ENCODE measurements at regions not wholly inside any gene's neighbourhood (a gene's known extent, or its start where the extent isn't known, plus 50 kb on each side); places are given as distances from the start of the nearest gene placed in this dataset.

DNA sequence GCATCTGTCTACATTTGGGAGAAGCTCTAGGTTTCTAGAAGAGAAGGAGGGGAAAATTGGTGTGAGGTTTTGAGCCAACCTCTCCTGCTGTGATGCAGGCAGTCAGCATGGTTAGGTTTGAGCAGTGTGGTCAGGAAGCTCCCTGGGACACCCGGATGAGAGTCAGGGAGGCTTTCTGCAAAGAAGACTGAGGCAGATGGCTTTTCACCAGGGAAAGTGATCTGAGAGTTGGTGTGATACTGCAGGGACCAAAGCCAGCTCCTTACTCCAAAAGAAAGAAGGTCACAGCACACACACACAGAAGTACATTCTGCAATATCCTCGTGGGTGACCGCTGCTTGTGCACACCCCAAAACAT is 75.8 kb upstream of the BCL11A start:
- Histone ChIP-seq H3K36me3 (ENCODE audit: control insufficient read depth in 2 of 3, insufficient read depth in 3 of 3, low read length in 3 of 3) (no peaks in the 10 kb centered on the region), H3K9ac (ENCODE audit: low read length in 3 of 3) (no peak overlapping the region), H3K27ac (ENCODE audit: low read depth in 2 of 2, low read length in 2 of 2) (no peak overlapping the region), H3K4me3 (ENCODE audit: low read length in 3 of 3) (no peak overlapping the region), H3K9me3 (ENCODE audit: control insufficient read depth in 2 of 3, insufficient read depth in 1 of 3, low read length in 3 of 3) (no peaks in the 10 kb centered on the region), H3K4me1 (ENCODE audit: control insufficient read depth in 2 of 3, insufficient read depth in 2 of 3, low read depth in 1 of 3, low read length in 3 of 3) (no peaks in the 10 kb centered on the region), H3K27me3 (ENCODE audit: control insufficient read depth, insufficient read depth, low read length) (no peaks in the 10 kb centered on the region)
- DNase-seq (no peak), FAIRE-seq (no peak)
- TF ChIP-seq, protein P1, sequence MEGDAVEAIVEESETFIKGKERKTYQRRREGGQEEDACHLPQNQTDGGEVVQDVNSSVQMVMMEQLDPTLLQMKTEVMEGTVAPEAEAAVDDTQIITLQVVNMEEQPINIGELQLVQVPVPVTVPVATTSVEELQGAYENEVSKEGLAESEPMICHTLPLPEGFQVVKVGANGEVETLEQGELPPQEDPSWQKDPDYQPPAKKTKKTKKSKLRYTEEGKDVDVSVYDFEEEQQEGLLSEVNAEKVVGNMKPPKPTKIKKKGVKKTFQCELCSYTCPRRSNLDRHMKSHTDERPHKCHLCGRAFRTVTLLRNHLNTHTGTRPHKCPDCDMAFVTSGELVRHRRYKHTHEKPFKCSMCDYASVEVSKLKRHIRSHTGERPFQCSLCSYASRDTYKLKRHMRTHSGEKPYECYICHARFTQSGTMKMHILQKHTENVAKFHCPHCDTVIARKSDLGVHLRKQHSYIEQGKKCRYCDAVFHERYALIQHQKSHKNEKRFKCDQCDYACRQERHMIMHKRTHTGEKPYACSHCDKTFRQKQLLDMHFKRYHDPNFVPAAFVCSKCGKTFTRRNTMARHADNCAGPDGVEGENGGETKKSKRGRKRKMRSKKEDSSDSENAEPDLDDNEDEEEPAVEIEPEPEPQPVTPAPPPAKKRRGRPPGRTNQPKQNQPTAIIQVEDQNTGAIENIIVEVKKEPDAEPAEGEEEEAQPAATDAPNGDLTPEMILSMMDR (IDR thresholded peaks at IDR 0.05; ENCODE audit: borderline replicate concordance, extremely low read depth, insufficient read depth) = no peak
- intact Hi-C loops (cut with DNase I) = no loop called here

DNA sequence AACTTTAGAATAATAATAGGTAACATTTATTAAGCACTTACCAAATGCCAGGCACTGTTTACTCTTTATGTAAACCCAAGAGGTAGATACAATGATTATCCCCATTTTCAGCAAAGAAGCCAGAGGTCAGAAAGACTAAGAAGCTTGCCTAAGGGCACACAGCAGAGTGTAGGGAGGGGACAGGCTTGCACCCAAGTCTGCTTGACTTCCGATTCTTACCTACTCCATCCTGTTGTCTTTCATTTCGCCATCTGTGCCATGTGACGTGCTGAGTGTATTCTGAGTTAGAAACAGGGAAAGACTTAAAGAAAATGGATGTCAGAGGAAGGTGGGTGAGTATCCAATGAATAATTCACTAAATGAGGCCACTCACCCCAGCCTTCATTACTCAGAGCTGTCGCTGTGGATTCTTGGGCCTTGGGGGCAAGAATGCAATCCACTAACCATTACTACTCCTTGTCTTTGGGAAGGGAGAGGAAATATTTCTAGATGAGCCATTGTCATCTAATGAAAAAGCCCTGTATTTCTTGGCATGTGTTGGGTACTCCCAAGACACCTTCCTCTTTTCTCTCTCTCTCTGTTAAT is 76.4 kb upstream of the BCL11A start:
- no peak overlapping the region for H3K9ac ChIP-seq (ENCODE audit: low read length in 3 of 3)
- no peaks in the 10 kb centered on the region for H3K4me1 ChIP-seq (ENCODE audit: control insufficient read depth in 2 of 3, insufficient read depth in 2 of 3, low read depth in 1 of 3, low read length in 3 of 3)
- H3K27me3 ChIP-seq (ENCODE audit: control insufficient read depth, insufficient read depth, low read length) = no peaks in the 10 kb centered on the region
- H3K4me3 ChIP-seq (ENCODE audit: low read length in 3 of 3) = no peak overlapping the region
- no peak for DNase-seq
- H3K9me3 ChIP-seq (ENCODE audit: control insufficient read depth in 2 of 3, insufficient read depth in 1 of 3, low read length in 3 of 3) = no peaks in the 10 kb centered on the region
- intact Hi-C loops (cut with DNase I) = no loop called here
- no peaks in the 10 kb centered on the region for H3K36me3 ChIP-seq (ENCODE audit: control insufficient read depth in 2 of 3, insufficient read depth in 3 of 3, low read length in 3 of 3)
- no peak overlapping the region for H3K27ac ChIP-seq (ENCODE audit: low read depth in 2 of 2, low read length in 2 of 2)
- FAIRE-seq = no peak
- TF ChIP-seq, protein P1 (IDR thresholded peaks at IDR 0.05; ENCODE audit: borderline replicate concordance, extremely low read depth, insufficient read depth) = no peak

GRCh38 chr2:60633615-60634014 is 80.2 kb upstream of the BCL11A start:
- Histone ChIP-seq H3K27me3 (ENCODE audit: control insufficient read depth, insufficient read depth, low read length) (no peaks in the 10 kb centered on the region), H3K9me3 (ENCODE audit: control insufficient read depth in 2 of 3, insufficient read depth in 1 of 3, low read length in 3 of 3) (no peaks in the 10 kb centered on the region), H3K36me3 (ENCODE audit: control insufficient read depth in 2 of 3, insufficient read depth in 3 of 3, low read length in 3 of 3) (no peaks in the 10 kb centered on the region), H3K4me3 (ENCODE audit: low read length in 3 of 3) (no peak overlapping the region), H3K4me1 (ENCODE audit: control insufficient read depth in 2 of 3, insufficient read depth in 2 of 3, low read depth in 1 of 3, low read length in 3 of 3) (no peaks in the 10 kb centered on the region), H3K9ac (ENCODE audit: low read length in 3 of 3) (no peak overlapping the region), H3K27ac (ENCODE audit: low read depth in 2 of 2, low read length in 2 of 2) (no peak overlapping the region)
- intact Hi-C loops (cut with DNase I) = no loop called here
- TF ChIP-seq, protein P1 (IDR thresholded peaks at IDR 0.05; ENCODE audit: borderline replicate concordance, extremely low read depth, insufficient read depth) = no peak
- FAIRE-seq (no peak), DNase-seq (no peak)

- Histone ChIP-seq H3K36me3 (ENCODE audit: control insufficient read depth in 2 of 3, insufficient read depth in 3 of 3, low read length in 3 of 3) (no peaks in the 10 kb centered on the region), H3K27me3 (ENCODE audit: control insufficient read depth, insufficient read depth, low read length) (no peaks in the 10 kb centered on the region), H3K9ac (ENCODE audit: low read length in 3 of 3) (no peak overlapping the region), H3K4me3 (ENCODE audit: low read length in 3 of 3) (no peak overlapping the region), H3K27ac (ENCODE audit: low read depth in 2 of 2, low read length in 2 of 2) (no peak overlapping the region), H3K9me3 (ENCODE audit: control insufficient read depth in 2 of 3, insufficient read depth in 1 of 3, low read length in 3 of 3) (no peaks in the 10 kb centered on the region), H3K4me1 (ENCODE audit: control insufficient read depth in 2 of 3, insufficient read depth in 2 of 3, low read depth in 1 of 3, low read length in 3 of 3) (no peaks in the 10 kb centered on the region)
- no peak for FAIRE-seq
- intact Hi-C loops (cut with DNase I) = no loop called here
- DNase-seq = no peak
- TF ChIP-seq, protein P1 (IDR thresholded peaks at IDR 0.05; ENCODE audit: borderline replicate concordance, extremely low read depth, insufficient read depth) = no peak
Measured at GRCh38 chr2:60634438-60634837, 81.0 kb upstream of the BCL11A start.
